Peyer's patch (tissue), 4 donors: ENCODE measurements at regions not wholly inside any gene's neighbourhood (a gene's known extent, or its start where the extent isn't known, plus 50 kb on each side); places are given as distances from the start of the nearest gene placed in this dataset.

Experiments
- DNase-seq, 3 donors: peaks; one replicate each; pipeline ENCODE4 v3.0.0-alpha.2; 2017 to 2019
- H3K27ac ChIP-seq, 4 donors: fragments of 200-600 bp; sonication (generic); one replicate each; pipeline ENCODE4 v1.5.1; 2016 to 2019
- H3K27me3 ChIP-seq, 2 donors: fragments of 200-600 bp; sonication (generic); one replicate each; pipeline ENCODE4 v1.5.1; 2019
- H3K36me3 ChIP-seq, 3 donors: fragments of 200-600 bp; sonication (generic); one replicate each; pipeline ENCODE4 v1.5.1; 2016 to 2019
- H3K4me1 ChIP-seq, 4 donors: fragments of 200-600 bp; sonication (generic); one replicate each; pipeline ENCODE4 v1.5.1; 2016 to 2019
- H3K4me3 ChIP-seq, 4 donors: fragments of 200-600 bp; sonication (generic); 1 replicate in 3 of 4; 2 replicates in 1 of 4; pipeline ENCODE4 v1.5.1; 2016 to 2019; ENCODE audit warnings: mild to moderate bottlenecking in 1 of 4
- H3K9me3 ChIP-seq, 4 donors: fragments of 200-600 bp; sonication (generic); one replicate each; pipeline ENCODE4 v1.5.1; 2016 to 2019; ENCODE audit warnings: mild to moderate bottlenecking in 1 of 4
- CTCF ChIP-seq, 6 experiments: fragments of 450-650 bp in 4 of 6; fragments of 200-600 bp in 2 of 6; sonication (generic) in 1 of 6; IDR thresholded peaks; one replicate each; pipeline ENCODE4 v1.5.1; 2017 to 2019; ENCODE audit warnings: antibody characterized with exemption in 6 of 6, mild to moderate bottlenecking in 3 of 6, moderate library complexity in 1 of 6
- POLR2A ChIP-seq, 2 donors: fragments of 450-650 bp; IDR thresholded peaks; one replicate each; pipeline ENCODE4 v1.5.1; 2017; ENCODE audit warnings: antibody characterized with exemption in 2 of 2, mild to moderate bottlenecking in 2 of 2, moderate library complexity in 2 of 2

GRCh38 chr17:27974531-27975145, 67.8 kb upstream of the NLK start:
- H3K36me3 ChIP-seq = no peaks in the 10 kb centered on the region

GRCh38 chr17:27975146-27976011, 67.1 kb upstream of the NLK start:
- no peak for DNase-seq
- Histone ChIP-seq H3K4me1 (no peaks in the 10 kb centered on the region), H3K27ac (no peak overlapping the region), H3K27me3 (no peaks in the 10 kb centered on the region), H3K9me3 (no peaks in the 10 kb centered on the region), H3K4me3 (no peak overlapping the region), H3K36me3 (no peaks in the 10 kb centered on the region)
- no peak for TF ChIP-seq POLR2A (IDR thresholded peaks at IDR 0.05)
- no peak for TF ChIP-seq CTCF (IDR thresholded peaks at IDR 0.05)

More at GRCh38 chr17:27974531-27975145, 67.8 kb upstream of the NLK start:
- Histone ChIP-seq H3K27me3 (no peaks in the 10 kb centered on the region), H3K9me3 (no peaks in the 10 kb centered on the region), H3K4me3 (no peak overlapping the region), H3K27ac (no peak overlapping the region), H3K4me1 (no peaks in the 10 kb centered on the region)
- no peak for DNase-seq
- TF ChIP-seq POLR2A (IDR thresholded peaks at IDR 0.05) = no peak
- TF ChIP-seq CTCF (IDR thresholded peaks at IDR 0.05) = no peak

- no peak for DNase-seq
- Histone ChIP-seq H3K4me1 (no peaks in the 10 kb centered on the region), H3K9me3 (no peaks in the 10 kb centered on the region), H3K27ac (no peak overlapping the region), H3K27me3 (no peaks in the 10 kb centered on the region), H3K36me3 (no peaks in the 10 kb centered on the region), H3K4me3 (no peak overlapping the region)
- TF ChIP-seq CTCF (IDR thresholded peaks at IDR 0.05) (no peak), POLR2A (IDR thresholded peaks at IDR 0.05) (no peak)
Measured at GRCh38 chr17:27976331-27976730, 66.1 kb upstream of the NLK start.

- no peaks in the 10 kb centered on the region for H3K4me1 ChIP-seq
- no peak overlapping the region for H3K27ac ChIP-seq
- TF ChIP-seq CTCF (IDR thresholded peaks at IDR 0.05) (no peak), POLR2A (IDR thresholded peaks at IDR 0.05) (no peak)
- DNase-seq = no peak
- H3K27me3 ChIP-seq = no peaks in the 10 kb centered on the region
- H3K4me3 ChIP-seq = no peak overlapping the region
- H3K9me3 ChIP-seq = no peaks in the 10 kb centered on the region
- H3K36me3 ChIP-seq = no peaks in the 10 kb centered on the region
Measured at GRCh38 chr17:27977751-27978688, 64.5 kb upstream of the NLK start.

- Histone ChIP-seq H3K9me3 (no peaks in the 10 kb centered on the region), H3K4me1 (no peaks in the 10 kb centered on the region), H3K27ac (no peak overlapping the region), H3K36me3 (no peaks in the 10 kb centered on the region), H3K27me3 (no peaks in the 10 kb centered on the region), H3K4me3 (no peak overlapping the region)
- TF ChIP-seq CTCF (IDR thresholded peaks at IDR 0.05) (no peak), POLR2A (IDR thresholded peaks at IDR 0.05) (no peak)
- no peak for DNase-seq
Measured at GRCh38 chr17:27978689-27979175, 63.7 kb upstream of the NLK start.
